NCI-H2196 treated with DMSO at 0.1 percent for 48 hours (cell line): ENCODE measurements at regions not wholly inside any gene's neighbourhood (a gene's known extent, or its start where the extent isn't known, plus 50 kb on each side); places are given as distances from the start of the nearest gene placed in this dataset.

Source experiments
- DNase-seq: peaks from one replicate; lab custom pipeline; 2025; ENCODE audit not compliant: unreplicated experiment; lab: John Stamatoyannopoulos, UW

DNA sequence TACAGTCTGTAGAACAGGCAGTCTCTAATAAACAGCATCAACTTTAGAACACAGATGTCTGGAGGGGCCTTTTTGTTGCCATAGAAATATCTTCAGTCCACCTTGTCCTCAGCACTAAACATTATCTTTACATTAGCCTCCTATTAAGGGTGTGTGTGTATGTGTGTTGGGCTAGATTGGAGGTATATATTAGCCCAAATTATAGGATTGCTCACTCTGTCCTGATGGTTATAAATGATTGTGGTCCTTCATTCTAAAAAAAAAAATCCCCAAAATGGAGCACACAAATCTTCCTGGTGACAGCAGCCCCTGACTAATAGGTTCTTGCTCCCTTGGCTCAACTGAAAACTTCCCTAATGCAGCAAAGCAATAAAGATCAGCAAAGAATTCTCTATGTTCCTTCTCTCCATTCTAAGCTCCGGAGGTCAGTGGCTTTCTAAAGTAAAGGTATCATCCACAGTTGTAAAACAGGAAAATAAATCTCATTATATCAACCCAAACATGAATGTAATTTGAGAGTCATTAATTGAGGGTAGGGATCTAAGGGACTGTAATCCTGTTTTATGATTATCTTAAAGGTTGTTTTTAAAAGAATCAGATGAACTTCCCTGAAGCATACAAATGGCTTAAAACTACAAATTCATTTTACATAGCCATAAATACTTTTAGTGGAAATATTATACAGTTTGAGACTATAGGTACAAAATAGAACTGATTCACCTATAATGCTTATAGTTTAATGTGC lies 232.7 kb downstream of the KLF12 start:
- DNase-seq, result no peak

DNA sequence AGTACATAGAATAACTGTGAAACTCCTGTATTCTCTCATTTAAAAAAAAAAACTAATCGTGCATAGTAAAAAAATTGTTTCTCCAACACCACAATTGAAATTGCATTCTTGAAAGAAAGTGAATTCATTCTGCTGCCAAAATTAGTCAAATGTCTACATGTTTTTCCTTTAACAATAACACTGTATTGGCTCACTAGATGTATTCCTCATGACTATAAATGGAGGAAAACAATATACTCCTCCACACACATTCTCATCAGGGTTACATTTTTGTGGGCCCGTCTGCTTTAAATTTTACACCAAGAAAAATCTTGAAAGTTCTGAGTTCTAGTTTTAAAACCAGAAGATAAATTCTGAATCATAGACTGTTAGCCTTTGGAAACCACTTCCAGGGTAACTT lies 233.6 kb downstream of the KLF12 start:
- DNase-seq, result no peak

DNA sequence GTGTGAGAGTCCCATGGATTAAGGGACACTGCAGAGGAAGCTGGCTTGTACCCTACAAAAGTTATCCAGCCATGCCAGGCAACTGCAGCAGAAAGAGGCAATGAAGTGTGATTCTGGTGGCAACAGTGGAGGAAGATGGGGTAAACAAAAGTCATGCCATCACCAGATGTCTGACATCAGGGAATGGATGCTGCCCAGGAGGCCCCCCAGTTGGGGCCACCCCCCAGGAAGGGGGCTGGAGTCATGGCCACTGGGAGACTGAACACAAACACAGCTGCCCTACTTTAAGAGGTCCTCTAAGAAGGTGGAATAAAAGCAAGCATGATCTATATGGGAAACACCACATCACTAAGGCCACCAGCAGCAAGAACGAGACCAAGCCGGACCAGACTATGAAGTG lies 235.3 kb downstream of the KLF12 start:
- no peak for DNase-seq

DNA sequence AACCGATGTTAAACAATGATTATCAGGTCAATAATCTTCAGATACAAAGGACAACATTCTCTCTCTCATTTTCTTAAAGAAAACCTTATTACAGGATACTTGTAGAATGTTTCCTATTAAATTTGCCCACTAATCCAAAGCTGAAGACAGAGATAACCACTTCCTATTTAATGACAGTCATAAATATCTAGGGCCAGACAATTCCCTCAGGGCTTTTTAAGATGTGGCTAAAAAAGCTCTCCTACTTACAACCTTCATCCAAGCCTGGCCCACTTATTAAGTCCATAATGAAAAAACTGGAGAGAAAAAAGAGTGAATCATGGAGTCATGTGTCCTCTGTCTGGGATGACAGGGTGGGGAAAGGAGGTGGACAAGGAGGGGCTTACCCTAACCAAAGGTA lies 235.9 kb downstream of the KLF12 start:
- DNase-seq, result no peak

DNA sequence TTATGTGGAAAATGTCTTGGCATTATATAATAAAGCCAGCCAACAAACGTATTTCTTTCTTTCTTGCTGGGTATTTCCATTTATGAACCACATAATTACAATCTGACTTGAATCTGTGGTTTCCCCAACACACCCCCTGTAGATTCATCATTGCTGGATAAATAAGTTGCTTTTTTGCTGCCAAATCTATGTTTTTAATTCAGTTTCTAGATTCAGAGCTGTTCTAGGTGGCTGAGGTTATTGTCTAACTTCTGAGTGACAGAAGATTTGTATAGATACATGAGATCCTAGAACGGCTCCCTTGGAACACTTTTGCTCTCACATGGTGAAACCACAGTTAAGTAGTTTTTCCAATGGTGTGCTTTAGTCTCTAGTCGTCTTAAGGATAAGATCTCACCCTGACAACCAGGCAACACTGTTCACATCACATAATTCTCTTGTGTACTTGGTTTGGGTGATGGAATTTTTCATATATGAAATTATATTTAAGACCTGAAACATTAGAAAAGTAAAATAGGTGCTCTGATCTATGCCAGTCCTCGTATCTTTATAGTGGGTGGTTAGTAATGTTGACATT lies 239.1 kb downstream of the KLF12 start:
- DNase-seq, result no peak

DNA sequence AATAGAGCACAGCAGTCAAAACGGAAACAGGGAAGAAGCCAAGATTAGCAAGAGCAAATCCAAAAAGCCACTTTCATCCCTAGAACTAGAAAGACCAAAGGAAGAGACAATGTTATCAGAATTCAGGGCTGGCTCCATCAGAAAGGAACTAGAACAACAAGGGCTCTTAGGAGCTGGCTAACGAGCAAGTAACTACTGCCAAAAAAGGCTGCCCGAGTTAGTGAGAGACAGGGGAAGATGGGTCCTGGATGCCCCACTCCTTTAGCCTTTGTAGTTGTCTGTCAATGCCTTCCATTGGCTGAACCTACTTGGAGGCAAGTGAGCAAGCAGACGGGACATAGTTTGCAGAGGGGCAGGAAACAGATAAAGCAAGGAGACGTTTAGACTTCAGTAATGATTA lies 240.4 kb downstream of the KLF12 start:
- DNase-seq, result no peak

DNA sequence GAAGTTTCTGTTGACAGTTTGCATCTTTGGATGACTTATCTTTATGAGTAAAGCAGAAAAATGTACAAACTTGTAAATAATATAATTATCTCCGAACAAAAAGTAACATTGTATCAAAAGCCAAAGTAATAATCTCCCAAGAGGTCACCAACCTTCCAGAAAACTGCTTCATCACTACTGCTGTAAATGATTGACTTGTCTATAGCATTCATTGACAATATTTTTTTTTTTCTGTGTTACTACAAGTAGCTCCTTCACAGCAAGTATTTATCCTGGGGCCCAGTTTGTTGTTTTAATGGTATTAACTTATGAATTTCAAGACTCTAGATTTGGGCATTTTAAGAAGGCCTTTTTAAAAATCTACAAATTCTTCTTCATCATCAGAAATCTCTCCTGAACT lies 242.4 kb downstream of the KLF12 start:
- no peak for DNase-seq

DNA sequence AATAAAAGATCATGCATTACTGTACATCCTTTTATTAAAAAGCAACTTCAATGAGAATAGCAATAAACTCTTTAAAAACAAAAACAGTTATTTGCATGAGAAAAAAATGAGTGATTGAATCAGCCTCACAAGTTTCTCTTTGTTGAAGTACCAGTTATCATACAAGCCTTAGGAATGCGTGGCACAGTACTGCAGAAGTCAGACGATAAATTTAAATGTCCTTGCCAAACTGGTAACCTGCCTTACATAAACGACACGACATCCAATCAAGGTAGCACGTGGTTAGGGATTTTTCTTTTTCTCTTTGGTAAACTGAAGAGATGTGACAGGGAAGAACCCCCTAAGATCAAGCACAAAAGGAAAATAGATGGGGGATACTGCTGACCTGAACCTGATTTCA lies 251.0 kb downstream of the KLF12 start:
- no peak for DNase-seq

DNA sequence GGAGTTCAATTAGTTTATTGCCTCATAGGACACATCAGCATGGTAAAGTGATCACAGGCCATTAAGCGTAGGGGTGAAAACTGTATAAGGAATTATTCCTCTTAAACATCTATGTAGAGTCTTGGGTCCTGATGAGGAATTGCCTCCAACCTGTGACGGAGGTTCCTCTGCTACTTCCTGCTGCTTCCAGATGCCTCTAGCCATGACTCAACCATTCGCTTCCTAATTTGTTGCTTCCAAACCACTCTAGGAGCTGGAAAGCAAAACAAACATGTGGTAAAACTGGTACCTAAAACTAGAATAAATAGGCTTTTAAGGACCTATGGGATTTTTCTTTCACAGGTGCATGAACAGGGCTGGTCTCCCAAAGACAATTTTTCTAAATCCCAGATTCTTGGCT lies 253.8 kb downstream of the KLF12 start:
- no peak for DNase-seq

DNA sequence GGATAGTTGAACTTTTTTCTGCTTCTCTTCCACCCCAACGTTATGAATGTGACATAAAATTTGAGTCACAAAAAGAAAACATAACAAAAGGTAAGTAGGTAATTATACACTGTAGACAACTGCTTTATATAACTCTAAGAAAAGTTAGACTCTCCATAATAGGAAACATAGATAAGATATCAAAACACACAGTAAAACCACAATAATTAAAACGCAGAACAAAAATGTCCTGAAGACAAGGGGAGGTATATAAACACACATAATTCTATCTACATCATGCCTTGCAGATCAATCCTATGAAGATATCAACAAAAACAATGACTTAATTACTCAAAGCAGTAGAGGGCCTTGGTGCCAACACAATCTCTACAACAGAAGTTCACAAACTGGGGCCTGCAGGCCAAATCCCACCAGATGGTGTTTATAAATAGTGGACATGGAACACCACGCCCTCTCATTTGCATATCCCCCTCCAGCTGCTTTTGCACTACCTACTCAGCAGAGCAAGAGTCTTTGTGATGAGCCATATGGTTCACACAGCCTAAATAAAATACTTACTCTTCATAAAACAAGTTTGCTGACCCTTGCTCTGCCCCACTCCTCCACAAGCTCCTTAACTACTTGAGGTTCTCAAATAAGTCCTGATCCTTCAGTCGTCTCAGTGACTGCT lies 254.7 kb downstream of the KLF12 start:
- DNase-seq, result no peak

DNA sequence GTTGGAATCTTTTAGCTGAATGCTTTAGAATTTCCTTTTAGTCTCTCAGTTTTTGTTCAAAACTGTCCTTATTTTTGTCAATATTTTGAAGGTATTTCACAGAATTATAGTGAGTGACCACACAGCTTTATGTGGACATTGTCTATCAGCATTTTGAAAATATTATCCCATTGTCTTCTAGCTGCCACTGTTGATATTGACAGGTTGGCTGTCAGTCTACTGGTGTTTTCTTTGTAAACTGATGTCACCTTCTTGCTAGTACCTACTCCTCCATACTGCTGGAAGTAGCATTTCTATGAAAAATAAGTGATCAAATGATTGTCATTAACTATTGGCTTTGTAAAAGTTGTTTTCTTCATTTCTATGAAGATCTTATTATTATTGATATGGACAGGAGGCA lies 256.8 kb downstream of the KLF12 start:
- DNase-seq, result no peak

DNA sequence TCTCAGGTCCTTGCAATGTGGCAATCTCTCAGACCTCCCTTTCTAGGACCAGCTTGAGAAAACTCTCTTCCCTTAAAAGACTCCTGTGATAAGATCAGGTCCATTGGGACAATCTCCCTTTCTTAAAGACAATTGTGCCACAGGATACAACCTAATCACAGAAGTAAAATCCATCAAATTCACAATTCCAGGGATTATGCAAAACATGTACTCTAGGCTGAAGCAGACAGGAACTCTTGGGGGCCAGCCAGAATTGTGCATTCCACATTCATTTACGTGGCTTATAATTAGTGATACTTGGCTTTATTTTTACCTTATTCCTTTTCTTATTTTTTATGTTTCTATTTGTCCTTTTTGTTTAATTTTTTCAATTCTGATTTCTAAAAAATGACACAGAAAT lies 257.9 kb downstream of the KLF12 start:
- DNase-seq, result no peak

DNA sequence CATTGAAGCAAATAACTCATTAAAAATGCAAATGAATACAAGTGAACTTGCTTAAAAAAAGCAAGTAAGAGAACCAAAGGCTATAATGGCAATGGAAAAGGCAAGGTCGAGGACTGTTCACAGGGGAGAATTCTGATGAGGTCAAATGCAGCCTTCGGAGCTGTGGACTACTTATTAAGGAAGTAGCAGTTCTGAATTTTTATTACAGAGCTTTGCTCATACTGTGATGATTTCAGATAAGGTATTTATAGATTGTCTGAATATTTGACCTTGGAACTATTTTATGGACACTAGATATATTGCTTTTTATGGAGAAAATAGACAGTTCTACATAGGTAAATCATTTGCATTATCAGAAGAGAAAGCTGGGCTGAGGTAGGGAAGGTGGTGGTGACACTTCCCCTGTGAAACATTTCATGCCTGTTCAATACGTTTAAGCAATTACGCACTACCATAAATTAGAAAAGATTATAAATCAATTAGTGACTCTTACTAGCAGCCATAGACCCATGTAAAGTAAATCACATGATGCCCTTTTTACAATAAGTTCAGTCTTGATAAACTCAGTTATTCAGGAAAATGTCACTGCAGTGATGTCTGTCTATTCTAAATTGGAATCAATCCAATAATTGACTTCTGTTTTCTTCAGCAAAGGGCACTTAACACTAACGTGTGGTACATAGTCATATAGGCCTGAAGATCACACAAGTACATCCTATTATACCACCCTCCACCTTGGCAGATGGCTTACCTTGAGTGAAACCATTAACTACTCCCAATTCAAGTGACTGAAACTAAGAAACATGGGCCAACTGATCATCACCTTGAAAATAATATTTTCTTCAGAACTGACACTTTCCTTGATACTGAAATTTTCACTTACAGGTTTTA lies 260.0 kb downstream of the KLF12 start:
- no peak for DNase-seq

DNA sequence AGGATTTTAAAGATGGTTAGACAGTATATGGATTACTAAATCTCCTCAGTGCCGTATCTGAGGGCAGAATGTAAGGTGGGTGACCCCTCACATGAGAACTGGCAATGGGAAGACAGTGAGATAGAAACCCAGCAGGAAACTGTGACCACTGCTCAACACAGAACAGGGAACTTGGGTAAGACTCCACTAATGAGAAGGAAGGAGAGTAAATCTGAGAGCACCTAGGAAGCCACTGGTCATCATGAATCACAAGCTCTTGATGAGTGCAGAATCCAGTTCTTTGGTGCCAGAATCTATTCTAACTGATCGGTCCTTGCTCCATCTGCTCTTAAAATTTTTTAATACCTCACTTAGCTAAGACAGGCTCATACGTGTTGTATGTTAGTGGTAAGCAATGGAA lies 261.8 kb downstream of the KLF12 start:
- DNase-seq, result no peak

DNA sequence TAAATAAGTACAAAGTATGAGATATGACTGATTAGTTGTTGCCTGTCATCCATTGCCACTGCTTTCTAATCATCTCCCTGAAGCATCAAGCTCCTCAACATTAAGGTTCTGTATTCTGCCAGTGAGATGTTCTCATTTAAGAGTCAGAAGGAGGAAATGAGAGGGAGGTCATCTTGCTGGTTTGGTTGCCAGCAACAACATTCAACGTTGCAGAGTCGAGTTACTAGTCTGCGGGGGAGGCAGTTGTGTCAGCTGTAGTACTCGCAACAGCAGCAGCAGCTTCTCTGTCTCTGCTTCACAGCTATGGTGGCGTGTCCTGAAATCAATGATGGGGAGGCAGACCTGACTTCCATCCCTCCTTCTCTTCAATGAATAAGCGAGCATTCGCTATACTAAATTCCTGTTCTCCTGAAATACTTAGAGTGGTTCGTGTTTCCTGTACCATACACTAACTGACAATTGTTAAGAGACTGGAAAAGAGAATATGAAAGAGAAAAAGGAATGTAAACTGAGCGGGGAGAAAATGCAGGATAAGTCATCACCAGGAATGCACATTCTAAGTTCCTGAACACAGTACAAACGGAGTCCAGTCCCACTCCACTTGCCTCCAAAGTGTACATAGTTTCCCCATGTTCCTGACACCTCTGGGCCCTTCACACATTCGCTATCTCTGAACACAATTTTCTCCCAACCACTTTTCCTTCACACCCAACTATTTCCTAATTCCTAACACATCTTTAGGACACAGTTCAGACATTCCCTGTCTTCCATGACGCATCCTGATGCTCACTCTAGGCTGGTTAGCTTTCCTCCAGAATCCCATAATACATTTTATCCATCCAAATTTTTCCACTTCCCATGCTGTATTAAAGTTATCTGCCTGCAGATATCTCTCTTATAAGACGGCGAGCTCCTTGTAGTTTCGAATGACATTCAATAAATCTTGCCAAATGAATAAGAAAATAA lies 263.0 kb downstream of the KLF12 start:
- DNase-seq, result no peak

DNA sequence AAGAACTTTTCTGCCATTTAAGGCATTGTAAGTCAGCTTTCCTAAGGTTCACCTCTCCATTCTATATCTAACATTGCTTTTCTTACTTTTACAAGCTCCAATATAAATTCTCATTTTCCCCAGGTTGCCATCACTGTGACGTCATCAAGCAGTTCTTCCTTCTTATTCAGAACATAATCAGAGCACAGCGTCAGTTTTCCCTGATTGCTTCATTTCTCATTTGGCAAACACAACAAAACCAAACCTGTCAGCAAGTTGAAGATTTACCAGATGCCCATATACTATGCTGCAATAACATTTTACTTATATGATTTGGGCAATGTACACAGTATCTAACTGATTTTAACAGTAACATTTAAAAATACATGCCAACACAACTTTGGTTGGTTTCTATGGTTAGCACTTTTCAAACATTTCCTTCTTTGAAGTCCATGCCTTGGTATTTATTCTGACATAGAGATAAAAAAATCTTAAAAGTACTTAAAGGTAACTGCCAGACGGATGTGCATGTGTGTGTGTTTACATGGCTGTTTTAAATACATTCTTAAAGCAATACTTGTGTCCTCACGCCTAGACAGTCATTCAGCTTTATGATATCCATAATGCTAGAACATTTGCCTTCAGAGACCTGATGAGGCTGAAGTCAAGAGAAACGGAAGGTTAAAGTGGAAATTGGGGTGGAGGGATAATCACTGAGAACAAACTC lies 264.0 kb downstream of the KLF12 start:
- DNase-seq, result no peak

DNA sequence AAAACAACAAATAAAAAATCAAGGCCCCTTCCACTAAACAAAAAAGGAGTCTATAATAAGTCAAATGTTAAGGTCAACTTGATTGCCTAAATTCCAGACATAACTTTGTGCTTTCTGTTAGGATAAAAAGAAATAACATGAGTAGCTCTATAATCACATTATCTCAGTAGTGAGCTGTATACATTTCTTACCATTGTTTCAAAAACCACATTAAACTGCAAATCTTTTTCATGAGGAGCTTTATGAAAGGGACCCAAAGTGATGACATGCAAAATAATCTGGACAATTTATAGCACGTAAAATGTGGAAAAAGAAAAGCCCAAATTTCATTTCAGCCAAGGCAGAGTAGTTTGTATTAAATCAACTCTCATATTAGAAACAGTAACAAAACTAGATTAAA lies 269.2 kb downstream of the KLF12 start:
- DNase-seq, result no peak

DNA sequence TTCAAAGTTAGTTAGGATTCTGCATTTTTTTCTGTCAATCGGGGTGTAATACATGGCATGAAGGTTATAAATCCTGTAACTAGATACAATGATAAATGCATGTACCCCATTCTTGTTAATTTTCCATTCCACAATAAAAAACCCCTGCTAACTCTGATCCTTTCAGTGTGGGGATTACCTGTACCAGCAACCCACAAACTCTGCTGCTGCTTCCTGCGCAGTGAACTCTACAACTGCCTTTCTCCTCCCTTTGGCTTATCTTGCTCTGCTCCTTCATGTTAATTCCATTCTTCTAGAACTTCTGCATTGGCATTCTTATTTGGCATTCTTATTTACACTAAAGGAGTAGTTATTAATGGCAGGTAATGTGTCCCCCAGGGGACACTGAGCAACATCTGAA lies 273.1 kb downstream of the KLF12 start:
- no peak for DNase-seq

DNA sequence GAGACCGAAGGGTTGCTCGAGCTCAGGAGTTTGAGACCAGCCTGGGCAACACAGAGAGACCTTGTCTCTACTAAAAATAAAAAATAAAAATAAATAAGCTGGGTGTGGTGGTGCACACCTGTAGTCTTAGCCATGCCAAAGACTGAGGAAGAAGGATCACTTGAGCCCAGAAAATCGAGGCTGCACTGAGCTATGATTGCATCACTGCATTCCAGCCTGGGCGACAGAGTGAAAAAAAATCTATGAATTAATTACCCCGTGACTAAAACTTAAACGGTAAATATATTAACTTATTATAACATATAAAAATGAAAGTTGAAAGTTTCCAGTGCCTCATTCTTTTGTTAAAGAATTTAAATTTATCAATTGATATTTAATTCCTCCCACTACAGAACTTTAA lies 273.7 kb downstream of the KLF12 start:
- DNase-seq, result no peak

DNA sequence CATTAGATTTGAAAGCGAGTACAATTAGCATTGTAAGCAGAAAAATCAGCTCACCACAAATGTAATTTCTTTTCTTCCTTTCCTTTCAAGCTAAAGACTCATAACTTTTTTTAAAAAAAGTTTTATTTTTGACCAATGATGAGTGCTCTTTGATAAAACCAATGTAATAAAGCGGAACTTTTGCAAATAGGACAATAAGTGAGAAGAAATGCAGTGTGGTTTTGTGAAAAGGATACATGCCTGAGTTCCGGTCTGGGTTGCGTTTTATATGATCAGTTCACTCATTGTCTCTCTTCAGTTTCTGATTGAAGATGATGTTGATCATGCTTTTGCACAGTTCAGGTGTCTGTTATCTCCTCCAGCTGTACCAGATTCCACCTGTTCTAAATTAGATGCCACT lies 274.4 kb downstream of the KLF12 start:
- DNase-seq, result no peak
